ENCODE measurements at regions not wholly inside any gene's neighbourhood (a gene's known extent, or its start where the extent isn't known, plus 50 kb on each side); places are given as distances from the start of the nearest gene placed in this dataset.

- Histone ChIP-seq H3K36me3 (no peaks in the 10 kb centered on the region), H3K4me1 (no peaks in the 10 kb centered on the region), H3K27me3 (no peaks in the 10 kb centered on the region), H3K4me3 (no peak overlapping the region), H3K27ac (no peak overlapping the region), H3K9me3 (no peaks in the 10 kb centered on the region)
- TF ChIP-seq EP300 (IDR thresholded peaks at IDR 0.05) = no peak
- no peak for DNase-seq (ENCODE audit: low spot score in 2 of 2)
- WGBS = 77% methylated on average over 3 of the region's 3 CpGs
Measured at GRCh38 chr3:165507576-165507975, 311.4 kb upstream of the SLITRK3 start.

DNA sequence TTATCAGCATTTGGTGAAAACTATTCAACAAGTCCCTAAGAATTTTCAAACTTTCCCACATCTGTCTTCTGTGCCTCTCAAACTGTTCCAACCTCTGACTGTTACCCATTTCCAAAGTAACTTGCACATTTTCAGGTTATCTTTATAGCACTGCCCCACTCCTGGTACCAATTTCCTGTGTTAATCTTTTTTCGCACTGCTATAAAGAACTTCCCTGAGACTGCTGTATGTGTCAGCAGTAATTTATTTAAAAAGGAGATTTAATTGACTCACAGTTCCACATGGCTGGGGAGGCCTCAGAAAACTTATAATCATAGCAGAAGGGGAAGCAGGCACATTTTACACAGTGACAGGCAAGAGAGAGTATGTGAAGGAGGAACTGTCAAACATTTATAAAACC lies 310.9 kb upstream of the SLITRK3 start:
- Histone ChIP-seq H3K36me3 (no peaks in the 10 kb centered on the region), H3K27ac (no peak overlapping the region), H3K4me1 (no peaks in the 10 kb centered on the region), H3K27me3 (no peaks in the 10 kb centered on the region), H3K9me3 (no peaks in the 10 kb centered on the region), H3K4me3 (no peak overlapping the region)
- whole genome bisulfite sequencing = 88% methylated on average over 1 of the region's 1 CpG
- no peak for DNase-seq (ENCODE audit: low spot score in 2 of 2)
- TF ChIP-seq EP300 (IDR thresholded peaks at IDR 0.05) = no peak
- TF ChIP-seq POLR2A (IDR thresholded peaks at IDR 0.05) = no peak
- TF ChIP-seq, protein P1, sequence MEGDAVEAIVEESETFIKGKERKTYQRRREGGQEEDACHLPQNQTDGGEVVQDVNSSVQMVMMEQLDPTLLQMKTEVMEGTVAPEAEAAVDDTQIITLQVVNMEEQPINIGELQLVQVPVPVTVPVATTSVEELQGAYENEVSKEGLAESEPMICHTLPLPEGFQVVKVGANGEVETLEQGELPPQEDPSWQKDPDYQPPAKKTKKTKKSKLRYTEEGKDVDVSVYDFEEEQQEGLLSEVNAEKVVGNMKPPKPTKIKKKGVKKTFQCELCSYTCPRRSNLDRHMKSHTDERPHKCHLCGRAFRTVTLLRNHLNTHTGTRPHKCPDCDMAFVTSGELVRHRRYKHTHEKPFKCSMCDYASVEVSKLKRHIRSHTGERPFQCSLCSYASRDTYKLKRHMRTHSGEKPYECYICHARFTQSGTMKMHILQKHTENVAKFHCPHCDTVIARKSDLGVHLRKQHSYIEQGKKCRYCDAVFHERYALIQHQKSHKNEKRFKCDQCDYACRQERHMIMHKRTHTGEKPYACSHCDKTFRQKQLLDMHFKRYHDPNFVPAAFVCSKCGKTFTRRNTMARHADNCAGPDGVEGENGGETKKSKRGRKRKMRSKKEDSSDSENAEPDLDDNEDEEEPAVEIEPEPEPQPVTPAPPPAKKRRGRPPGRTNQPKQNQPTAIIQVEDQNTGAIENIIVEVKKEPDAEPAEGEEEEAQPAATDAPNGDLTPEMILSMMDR (IDR thresholded peaks at IDR 0.05) = no peak

GRCh38 chr3:165505657-165506056 lies 309.5 kb upstream of the SLITRK3 start:
- Histone ChIP-seq H3K4me3 (no peak overlapping the region), H3K27ac (no peak overlapping the region), H3K36me3 (no peaks in the 10 kb centered on the region), H3K27me3 (no peaks in the 10 kb centered on the region), H3K9me3 (no peaks in the 10 kb centered on the region), H3K4me1 (no peaks in the 10 kb centered on the region)
- DNase-seq (ENCODE audit: low spot score in 2 of 2) = no peak
- TF ChIP-seq POLR2AphosphoS5 (IDR thresholded peaks at IDR 0.05) (no peak), POLR2A (IDR thresholded peaks at IDR 0.05) (no peak), EP300 (IDR thresholded peaks at IDR 0.05) (no peak)
- TF ChIP-seq, protein P1 (IDR thresholded peaks at IDR 0.05) = no peak

DNA sequence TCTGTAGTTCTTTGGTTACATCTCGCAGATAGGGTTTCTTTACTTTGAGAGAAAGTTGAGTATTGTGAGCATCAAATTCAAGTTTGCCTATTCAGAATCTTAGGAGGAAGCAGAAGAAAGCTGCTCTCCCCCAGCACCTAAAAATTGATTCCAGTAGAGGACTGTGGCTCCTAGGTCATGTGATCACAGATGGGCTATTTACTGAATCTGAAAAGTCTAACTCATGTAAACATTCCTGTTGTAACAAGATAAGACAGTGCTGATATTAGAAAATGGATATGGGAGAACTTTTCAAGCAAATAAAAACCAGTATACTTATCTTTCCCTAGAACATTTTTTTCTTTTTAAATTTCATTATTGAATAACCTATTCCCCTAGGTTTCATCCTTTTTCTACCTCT lies 308.4 kb upstream of the SLITRK3 start:
- Histone ChIP-seq H3K27me3 (no peaks in the 10 kb centered on the region), H3K36me3 (no peaks in the 10 kb centered on the region), H3K27ac (no peak overlapping the region), H3K4me1 (no peaks in the 10 kb centered on the region), H3K9me3 (no peaks in the 10 kb centered on the region), H3K4me3 (no peak overlapping the region)
- TF ChIP-seq, protein P1 (IDR thresholded peaks at IDR 0.05) = no peak
- TF ChIP-seq POLR2A (IDR thresholded peaks at IDR 0.05) = no peak
- TF ChIP-seq EP300 (IDR thresholded peaks at IDR 0.05) = no peak
- TF ChIP-seq POLR2AphosphoS5 (IDR thresholded peaks at IDR 0.05) = no peak
- WGBS = 89% methylated on average over 1 of the region's 1 CpG
- DNase-seq (ENCODE audit: low spot score in 2 of 2) = no peak

GRCh38 chr3:165503825-165504224 lies 307.6 kb upstream of the SLITRK3 start:
- H3K4me3 ChIP-seq = no peak overlapping the region
- H3K27ac ChIP-seq = no peak overlapping the region
- no peaks in the 10 kb centered on the region for H3K4me1 ChIP-seq
- WGBS = 51% methylated on average over 4 of the region's 4 CpGs
- DNase-seq (ENCODE audit: low spot score in 2 of 2) = no peak
- H3K36me3 ChIP-seq = no peaks in the 10 kb centered on the region
- TF ChIP-seq POLR2AphosphoS5 (IDR thresholded peaks at IDR 0.05) (no peak), EP300 (IDR thresholded peaks at IDR 0.05) (no peak), POLR2A (IDR thresholded peaks at IDR 0.05) (no peak)
- TF ChIP-seq, protein P1 (IDR thresholded peaks at IDR 0.05) = no peak
- no peaks in the 10 kb centered on the region for H3K27me3 ChIP-seq
- no peaks in the 10 kb centered on the region for H3K9me3 ChIP-seq

- H3K4me1 ChIP-seq = no peaks in the 10 kb centered on the region
- no peaks in the 10 kb centered on the region for H3K9me3 ChIP-seq
- no peak overlapping the region for H3K27ac ChIP-seq
- H3K4me3 ChIP-seq = no peak overlapping the region
- H3K36me3 ChIP-seq = no peaks in the 10 kb centered on the region
- H3K27me3 ChIP-seq = no peaks in the 10 kb centered on the region
- TF ChIP-seq POLR2AphosphoS5 (IDR thresholded peaks at IDR 0.05) = no peak
- TF ChIP-seq POLR2A (IDR thresholded peaks at IDR 0.05) = no peak
- no peak for TF ChIP-seq EP300 (IDR thresholded peaks at IDR 0.05)
- TF ChIP-seq, protein P1 (IDR thresholded peaks at IDR 0.05) = no peak
- DNase-seq (ENCODE audit: low spot score in 2 of 2) = no peak
Measured at GRCh38 chr3:165503346-165503745, 307.2 kb upstream of the SLITRK3 start.

All from suprapubic skin (tissue), 4 donors.